Stomach (tissue), 8 donors: ENCODE measurements at regions not wholly inside any gene's neighbourhood (a gene's known extent, or its start where the extent isn't known, plus 50 kb on each side); places are given as distances from the start of the nearest gene placed in this dataset.

ENCODE experiments used
- DNase-seq, 2 donors: peaks; one replicate each; pipeline versions ENCODE4 v3.0.0 to v3.0.0-alpha.2; 2013 to 2019
- H3K27ac ChIP-seq, 5 donors: fragments of 200-600 bp in 4 of 5; sonication (generic) in 4 of 5; one replicate each; pipeline ENCODE4 v1.5.1; 2013 to 2019; ENCODE audit warnings: mild to moderate bottlenecking in 1 of 5, moderate library complexity in 1 of 5
- H3K27me3 ChIP-seq, 3 donors: fragments of 200-600 bp; sonication (generic); one replicate each; pipeline ENCODE4 v1.5.1; 2017 to 2019; ENCODE audit warnings: mixed run types in 1 of 3
- H3K36me3 ChIP-seq, 4 donors: fragments of 200-600 bp; sonication (generic); 1 replicate in 3 of 4; 2 replicates in 1 of 4; pipeline ENCODE4 v1.5.1; 2016 to 2019
- H3K4me1 ChIP-seq, 4 donors: fragments of 200-600 bp; sonication (generic); one replicate each; pipeline ENCODE4 v1.5.1; 2016 to 2019
- H3K4me3 ChIP-seq, 4 donors: fragments of 200-600 bp; sonication (generic) in 3 of 4; one replicate each; pipeline ENCODE4 v1.5.1; 2016 to 2019; ENCODE audit warnings: mild to moderate bottlenecking in 1 of 4
- H3K9me3 ChIP-seq, 4 donors: fragments of 200-600 bp; sonication (generic); one replicate each; pipeline ENCODE4 v1.5.1; 2016 to 2019
- EP300 ChIP-seq: sonication (generic); formaldehyde crosslinking; IDR thresholded peaks from one replicate; pipeline ENCODE4 v1.6.1; 2017; ENCODE audit warnings: antibody characterized with exemption
- POLR2A ChIP-seq, 4 donors: fragments of 450-650 bp; IDR thresholded peaks; one replicate each; pipeline ENCODE4 v1.6.1; 2016; ENCODE audit warnings: antibody characterized with exemption in 4 of 4, control low read depth in 2 of 4, mild to moderate bottlenecking in 1 of 4, moderate library complexity in 1 of 4
- POLR2AphosphoS5 ChIP-seq, 3 donors: sonication (generic); formaldehyde crosslinking; IDR thresholded peaks; one replicate each; pipeline ENCODE4 v1.6.1; 2016; ENCODE audit warnings: antibody characterized with exemption in 3 of 3
- WGBS, 5 donors: extraction: QIAGEN DNeasy Blood & Tissue Kit in 3 of 5; methylation state at CpG; one replicate each; pipeline versions ENCODE4 v1.1.5 to v1.1.7; 2013 to 2018; 5-methylcytosine and 5-hydroxymethylcytosine counted together
- intact Hi-C: fragments of 100-400 bp; cut with DNase I; formaldehyde crosslinking; loops from one replicate; pipeline ENCODE4 v1.15.1; 2023; ENCODE audit warnings: low total_unique reads
- TF ChIP-seq, protein P1 (sequence below), 7 experiments: fragments of 450-650 bp in 4 of 7; fragments of 200-600 bp in 3 of 7; sonication (generic) in 3 of 7; IDR thresholded peaks; one replicate each; pipeline ENCODE4 v1.5.1; 2016 to 2019; ENCODE audit warnings: antibody characterized with exemption in 7 of 7, control low read depth in 2 of 7, mild to moderate bottlenecking in 1 of 7
- donor health status: healthy with polysubstance abuse.
- donor health status: Bipolar disorder and iron deficiency.
- donor health status: healthy.

DNA sequence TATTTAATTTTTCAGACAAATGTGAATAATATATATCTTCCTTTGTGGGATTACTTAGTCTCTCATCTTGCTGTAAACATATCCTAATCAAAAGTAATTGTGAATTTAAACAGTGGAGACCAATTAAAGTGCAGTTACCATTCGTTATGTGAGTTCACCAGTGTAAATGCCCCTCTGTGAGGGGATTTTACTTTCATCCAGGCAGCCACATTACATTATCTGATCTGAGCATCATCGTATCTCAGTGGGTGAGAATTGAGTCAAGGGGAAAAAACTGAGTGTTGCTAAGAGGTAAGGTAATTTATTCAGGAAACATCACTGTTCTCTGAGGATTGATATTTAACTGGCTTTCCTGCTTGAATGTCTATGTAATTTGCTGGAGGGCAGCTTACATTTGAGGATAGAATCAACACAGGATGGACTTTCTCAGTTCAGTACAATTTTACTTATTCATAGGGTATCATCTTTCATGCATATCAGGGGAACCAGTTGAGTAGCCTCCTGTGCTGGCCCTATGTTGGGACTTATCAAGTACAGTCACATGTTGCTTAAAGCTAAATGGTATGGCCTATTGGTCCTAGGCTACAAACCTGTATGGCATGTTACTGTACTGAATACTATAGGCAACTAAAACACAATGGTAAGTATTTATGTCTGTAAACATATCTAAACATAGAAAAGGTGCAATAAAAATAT is 219.7 kb downstream of the CD47 start:
- DNase-seq = no peak
- Histone ChIP-seq H3K4me1 (no peaks in the 10 kb centered on the region), H3K27ac (no peak overlapping the region), H3K9me3 (no peaks in the 10 kb centered on the region), H3K36me3 (no peaks in the 10 kb centered on the region), H3K4me3 (no peak overlapping the region), H3K27me3 (no peaks in the 10 kb centered on the region)
- WGBS, 5 donors = 68 to 80% (median 73%) methylated on average over 2 of the region's 2 CpGs
- intact Hi-C loops = no loop called here
- TF ChIP-seq, protein P1, sequence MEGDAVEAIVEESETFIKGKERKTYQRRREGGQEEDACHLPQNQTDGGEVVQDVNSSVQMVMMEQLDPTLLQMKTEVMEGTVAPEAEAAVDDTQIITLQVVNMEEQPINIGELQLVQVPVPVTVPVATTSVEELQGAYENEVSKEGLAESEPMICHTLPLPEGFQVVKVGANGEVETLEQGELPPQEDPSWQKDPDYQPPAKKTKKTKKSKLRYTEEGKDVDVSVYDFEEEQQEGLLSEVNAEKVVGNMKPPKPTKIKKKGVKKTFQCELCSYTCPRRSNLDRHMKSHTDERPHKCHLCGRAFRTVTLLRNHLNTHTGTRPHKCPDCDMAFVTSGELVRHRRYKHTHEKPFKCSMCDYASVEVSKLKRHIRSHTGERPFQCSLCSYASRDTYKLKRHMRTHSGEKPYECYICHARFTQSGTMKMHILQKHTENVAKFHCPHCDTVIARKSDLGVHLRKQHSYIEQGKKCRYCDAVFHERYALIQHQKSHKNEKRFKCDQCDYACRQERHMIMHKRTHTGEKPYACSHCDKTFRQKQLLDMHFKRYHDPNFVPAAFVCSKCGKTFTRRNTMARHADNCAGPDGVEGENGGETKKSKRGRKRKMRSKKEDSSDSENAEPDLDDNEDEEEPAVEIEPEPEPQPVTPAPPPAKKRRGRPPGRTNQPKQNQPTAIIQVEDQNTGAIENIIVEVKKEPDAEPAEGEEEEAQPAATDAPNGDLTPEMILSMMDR (IDR thresholded peaks at IDR 0.05) = no peak
- TF ChIP-seq POLR2AphosphoS5 (IDR thresholded peaks at IDR 0.05) = no peak
- TF ChIP-seq POLR2A (IDR thresholded peaks at IDR 0.05) = no peak
- TF ChIP-seq EP300 = no peak

DNA sequence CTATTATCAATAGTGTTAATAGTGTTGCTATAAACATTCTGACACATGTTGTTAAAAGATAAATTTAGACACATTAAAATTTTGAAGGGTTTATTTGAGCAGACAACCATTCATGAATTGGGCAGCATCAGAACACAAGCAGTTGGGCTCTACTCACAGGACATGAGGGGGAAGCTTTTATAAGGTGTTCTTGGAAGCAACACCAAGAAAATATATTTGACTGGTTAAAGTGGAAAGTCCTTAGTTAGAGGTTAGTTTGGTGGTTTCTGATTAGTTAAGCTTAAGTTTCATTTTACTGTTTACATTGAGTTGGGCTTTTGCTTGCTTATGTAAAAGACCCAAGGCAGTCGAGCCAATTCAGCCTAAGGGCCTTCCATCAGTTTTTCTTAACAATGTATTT is 220.7 kb downstream of the CD47 start:
- no peak overlapping the region for H3K27ac ChIP-seq
- intact Hi-C loops = no loop called here
- H3K4me3 ChIP-seq = no peak overlapping the region
- H3K4me1 ChIP-seq = no peaks in the 10 kb centered on the region
- H3K27me3 ChIP-seq = no peaks in the 10 kb centered on the region
- no peaks in the 10 kb centered on the region for H3K9me3 ChIP-seq
- 13 to 43% (median 37%) methylated on average over 1 of the region's 1 CpG for WGBS, 5 donors
- no peaks in the 10 kb centered on the region for H3K36me3 ChIP-seq
- no peak for TF ChIP-seq EP300
- TF ChIP-seq POLR2AphosphoS5 (IDR thresholded peaks at IDR 0.05) = no peak
- TF ChIP-seq POLR2A (IDR thresholded peaks at IDR 0.05) = no peak
- TF ChIP-seq, protein P1 (IDR thresholded peaks at IDR 0.05) = no peak
- no peak for DNase-seq

DNA sequence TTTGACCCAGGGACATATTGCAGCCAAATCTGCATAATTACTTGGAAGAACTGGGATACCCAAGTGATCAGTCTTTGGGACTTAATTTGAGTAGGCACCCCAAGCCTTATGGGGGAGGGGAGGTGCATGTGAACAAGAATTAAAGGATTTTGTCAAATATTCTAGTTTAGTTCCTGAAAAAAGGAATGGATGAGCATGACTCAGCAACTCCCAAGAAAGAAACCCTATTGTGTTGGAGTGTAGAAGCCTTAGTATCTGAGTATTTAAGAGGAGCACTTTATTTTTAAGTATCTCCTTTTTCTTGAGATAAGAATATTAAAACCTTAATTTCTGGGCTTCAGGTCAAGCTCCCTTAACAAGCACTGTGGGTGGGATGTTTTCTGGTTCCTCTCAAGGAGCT is 222.4 kb downstream of the CD47 start:
- Histone ChIP-seq H3K9me3 (no peaks in the 10 kb centered on the region), H3K27ac (no peak overlapping the region), H3K27me3 (no peaks in the 10 kb centered on the region), H3K36me3 (no peaks in the 10 kb centered on the region), H3K4me1 (no peaks in the 10 kb centered on the region), H3K4me3 (no peak overlapping the region)
- DNase-seq = no peak
- TF ChIP-seq EP300 = no peak
- TF ChIP-seq POLR2A (IDR thresholded peaks at IDR 0.05) = no peak
- no peak for TF ChIP-seq POLR2AphosphoS5 (IDR thresholded peaks at IDR 0.05)
- TF ChIP-seq, protein P1 (IDR thresholded peaks at IDR 0.05) = no peak
- intact Hi-C loops = no loop called here

DNA sequence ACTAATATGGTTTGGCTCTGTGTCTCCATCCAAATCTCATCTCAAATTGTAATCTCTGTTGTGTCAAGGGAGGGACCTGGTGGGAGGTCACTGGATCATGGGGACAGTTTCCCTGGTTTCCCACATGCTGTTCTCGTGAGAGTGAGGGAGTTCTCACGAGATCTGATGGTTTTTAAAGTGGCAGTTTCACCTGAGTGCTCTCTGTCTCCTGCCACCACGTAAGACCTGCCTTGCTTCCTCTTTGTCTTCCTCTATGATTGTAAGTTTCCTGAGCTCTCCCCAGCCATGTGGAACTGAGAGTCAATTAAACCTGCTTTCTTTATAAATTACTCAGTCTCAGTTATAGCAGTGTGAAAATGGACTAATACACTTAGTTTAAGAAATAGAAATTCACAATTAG is 228.9 kb downstream of the CD47 start:
- DNase-seq = no peak
- 22 to 31% (median 29%) methylated on average over 3 of the region's 3 CpGs for WGBS, 5 donors

More for the DNA sequence above, 228.9 kb downstream of the CD47 start:
- no peaks in the 10 kb centered on the region for H3K36me3 ChIP-seq
- TF ChIP-seq POLR2AphosphoS5 (IDR thresholded peaks at IDR 0.05) = no peak
- TF ChIP-seq POLR2A (IDR thresholded peaks at IDR 0.05) = no peak
- TF ChIP-seq, protein P1 (IDR thresholded peaks at IDR 0.05) = no peak
- TF ChIP-seq EP300 = no peak
- H3K4me3 ChIP-seq = no peak overlapping the region
- no peaks in the 10 kb centered on the region for H3K4me1 ChIP-seq
- no peak overlapping the region for H3K27ac ChIP-seq
- H3K9me3 ChIP-seq = no peaks in the 10 kb centered on the region
- no peaks in the 10 kb centered on the region for H3K27me3 ChIP-seq
- intact Hi-C loops = no loop called here
